ENCODE measurements at regions not wholly inside any gene's neighbourhood (a gene's known extent, or its start where the extent isn't known, plus 50 kb on each side); places are given as distances from the start of the nearest gene placed in this dataset.
A peak's percentile ranks its signal among the peaks of the same experiment; 100 is the strongest.

GRCh38 chr4:99714179-99714578 is 56.6 kb upstream of the C4orf54 start:
- intact Hi-C loops (cut with micrococcal nuclease) (loop anchor here (5.0 kb wide), 1 partner anchor 152 kb away; the partner anchor contains the start of gene TRMT10A), in situ Hi-C loops (cut with MboI; ENCODE audit: low sequenced_read_pairs) (no loop called here), dilution Hi-C loops (cut with HindIII; ENCODE audit: low sequenced_read_pairs, unreplicated experiment) (no loop called here)
- CTCF ChIA-PET: interaction anchor here (1.0 kb wide), 1 partner anchor 10 kb away, joined by 3 read pairs; no protein-coding TSS in a partner anchor
- no peak overlapping the region for H4K91ac ChIP-seq (ENCODE audit: insufficient read depth, low read depth, low read length)
- no peak overlapping the region for H3K23ac ChIP-seq (ENCODE audit: low read depth, low read length)
- no peaks in the 10 kb centered on the region for H3K27me3 ChIP-seq (ENCODE audit: control insufficient read depth, insufficient read depth, low read length)
- no peak overlapping the region for H3K56ac ChIP-seq (ENCODE audit: extremely low read depth, insufficient read depth, low read length)
- no peak overlapping the region for H3K9ac ChIP-seq (ENCODE audit: low read depth, low read length)
- TF ChIP-seq POLR2A (IDR thresholded peaks at IDR 0.05; ENCODE audit: low read depth, low read length) (no peak), MAFK (IDR thresholded peaks at IDR 0.05; ENCODE audit: low read depth, low read length) (peak; percentile 78)
- H2AK9ac ChIP-seq (replicated peaks; ENCODE audit: low read depth, low read length, poor library complexity): no peak overlapping the region
- no peak overlapping the region for H3K4me2 ChIP-seq (ENCODE audit: low read depth, low read length)
- no TSS peak for BruUV-seq (replicated peaks)
- no peaks in the 10 kb centered on the region for H3K79me1 ChIP-seq (ENCODE audit: low read depth in 1 of 2, low read length in 2 of 2)
- no peak for ATAC-seq (ENCODE audit: low read depth)
- peaks cover 9% of the 10 kb centered on the region; the same call in 1 of the 2 replicates for H3K9me1 ChIP-seq (ENCODE audit: insufficient read depth, low read length)
- DNase-seq: no peak
- no CpG with 5 or more reads among the region's 4 CpGs for WGBS, 2 experiments (ENCODE audit: extremely low coverage in 2 of 2, insufficient read length in 1 of 2)
- no peaks in the 10 kb centered on the region for H4K20me1 ChIP-seq (ENCODE audit: insufficient read depth, low read length)
- no peak overlapping the region for H2AFZ ChIP-seq (replicated peaks; ENCODE audit: low read length, poor library complexity)
- H3K4me1 ChIP-seq (ENCODE audit: control insufficient read depth, insufficient read depth, low read length): peaks cover 11% of the 10 kb centered on the region
- H2AK5ac ChIP-seq (ENCODE audit: low read depth, low read length): no peak overlapping the region
- H4K5ac ChIP-seq (ENCODE audit: low read depth, low read length): no peak overlapping the region
- H3K36me3 ChIP-seq (ENCODE audit: control insufficient read depth, insufficient read depth, low read length): no peaks in the 10 kb centered on the region
- no peak overlapping the region for H4K8ac ChIP-seq (ENCODE audit: low read depth in 2 of 2, low read length in 2 of 2)
- H2BK20ac ChIP-seq (ENCODE audit: low read depth, low read length): no peak overlapping the region
- H3K14ac ChIP-seq (replicated peaks; ENCODE audit: low read depth, low read length): no peak overlapping the region
- no peak overlapping the region for H2BK5ac ChIP-seq (ENCODE audit: low read depth, low read length, poor library complexity, severe bottlenecking)
- no peak overlapping the region; the same call in 1 of the 2 replicates for H3K4ac ChIP-seq (ENCODE audit: low read depth, low read length)
- no peak overlapping the region for H3K27ac ChIP-seq (ENCODE audit: insufficient read depth, low read length)
- no peak overlapping the region for H3K4me3 ChIP-seq (ENCODE audit: insufficient read depth, low read depth, low read length)
- H3K9me3 ChIP-seq (ENCODE audit: control insufficient read depth, insufficient read depth, low read length): no peaks in the 10 kb centered on the region
- POLR2A ChIA-PET (ENCODE audit: unreplicated experiment): no interaction called here
- H3K18ac ChIP-seq (ENCODE audit: low read depth, low read length): no peak overlapping the region
- H2BK120ac ChIP-seq (ENCODE audit: low read depth, low read length): no peak overlapping the region
- 0 out of 3 replicates have a peak overlapping the region, but pooled peaks have one; percentile 42 for H2BK15ac ChIP-seq (ENCODE audit: low read depth, low read length)

Data from IMR-90 (cell line).